Epithelial cell of proximal tubule (primary cell): ENCODE measurements at regions not wholly inside any gene's neighbourhood (a gene's known extent, or its start where the extent isn't known, plus 50 kb on each side); places are given as distances from the start of the nearest gene placed in this dataset.
"Not testable (repeated sequence)": the region's sequence is repeated elsewhere in the genome, so short reads cannot be mapped to it uniquely, and the experiment has no call there.

Experiments
- DNase-seq: peaks from one replicate; pipeline ENCODE4 v3.0.0-alpha.2; 2011; ENCODE audit warnings: low read depth
- H3K4me3 ChIP-seq: 2 replicates; pipeline ENCODE4 v1.5.1; 2011; ENCODE audit warnings: low read depth, mild to moderate bottlenecking, low read length
- TF ChIP-seq, protein P1 (sequence below): conservative IDR thresholded peaks from 2 replicates; pipeline ENCODE4 v1.5.1; 2012; ENCODE audit warnings: low read depth, mild to moderate bottlenecking, low read length

DNA sequence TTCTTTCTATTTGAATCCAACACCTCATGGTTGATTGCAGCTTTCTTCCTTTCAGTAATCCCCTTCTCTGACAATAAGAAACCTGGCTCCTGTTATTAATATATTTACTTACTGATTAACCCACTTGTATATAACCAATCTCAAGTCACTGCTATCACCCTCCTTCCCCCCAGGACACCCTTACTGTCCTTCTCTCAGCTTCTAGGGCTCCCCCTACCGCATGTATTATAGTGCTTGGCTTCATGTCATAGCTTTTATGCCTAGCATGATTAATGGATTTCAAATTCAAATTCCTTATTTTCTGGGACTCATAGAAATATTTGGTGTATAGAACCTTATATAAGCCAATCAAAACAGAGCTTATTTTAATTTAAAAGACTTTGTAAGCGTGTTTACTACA, 75.7 kb upstream of the BNIP2 start:
- H3K4me3 ChIP-seq, result no peak overlapping the region
- TF ChIP-seq, protein P1, sequence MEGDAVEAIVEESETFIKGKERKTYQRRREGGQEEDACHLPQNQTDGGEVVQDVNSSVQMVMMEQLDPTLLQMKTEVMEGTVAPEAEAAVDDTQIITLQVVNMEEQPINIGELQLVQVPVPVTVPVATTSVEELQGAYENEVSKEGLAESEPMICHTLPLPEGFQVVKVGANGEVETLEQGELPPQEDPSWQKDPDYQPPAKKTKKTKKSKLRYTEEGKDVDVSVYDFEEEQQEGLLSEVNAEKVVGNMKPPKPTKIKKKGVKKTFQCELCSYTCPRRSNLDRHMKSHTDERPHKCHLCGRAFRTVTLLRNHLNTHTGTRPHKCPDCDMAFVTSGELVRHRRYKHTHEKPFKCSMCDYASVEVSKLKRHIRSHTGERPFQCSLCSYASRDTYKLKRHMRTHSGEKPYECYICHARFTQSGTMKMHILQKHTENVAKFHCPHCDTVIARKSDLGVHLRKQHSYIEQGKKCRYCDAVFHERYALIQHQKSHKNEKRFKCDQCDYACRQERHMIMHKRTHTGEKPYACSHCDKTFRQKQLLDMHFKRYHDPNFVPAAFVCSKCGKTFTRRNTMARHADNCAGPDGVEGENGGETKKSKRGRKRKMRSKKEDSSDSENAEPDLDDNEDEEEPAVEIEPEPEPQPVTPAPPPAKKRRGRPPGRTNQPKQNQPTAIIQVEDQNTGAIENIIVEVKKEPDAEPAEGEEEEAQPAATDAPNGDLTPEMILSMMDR, result peak; percentile 8
- DNase-seq, result no peak

DNA sequence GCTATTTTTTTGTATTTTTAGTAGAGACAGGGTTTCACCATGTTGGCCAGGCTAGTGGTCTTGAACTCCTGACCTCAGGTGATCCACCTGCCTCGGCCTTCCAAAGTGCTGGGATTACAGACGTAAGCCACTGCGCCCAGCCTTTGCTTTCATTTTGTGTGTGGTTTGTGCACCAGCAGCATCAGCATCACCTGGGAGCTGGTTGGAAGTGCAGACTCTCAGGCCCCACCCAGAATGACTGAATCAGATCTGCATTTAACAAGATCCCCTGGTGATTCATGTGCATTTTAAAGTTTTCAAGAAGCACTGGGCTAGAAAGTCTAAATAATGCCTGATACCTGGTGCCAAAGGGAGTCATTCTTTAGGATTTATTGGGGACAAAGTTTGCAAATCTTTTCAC, 73.4 kb upstream of the BNIP2 start:
- TF ChIP-seq, protein P1, result no peak
- DNase-seq, result no peak
- no peak overlapping the region for H3K4me3 ChIP-seq

DNA sequence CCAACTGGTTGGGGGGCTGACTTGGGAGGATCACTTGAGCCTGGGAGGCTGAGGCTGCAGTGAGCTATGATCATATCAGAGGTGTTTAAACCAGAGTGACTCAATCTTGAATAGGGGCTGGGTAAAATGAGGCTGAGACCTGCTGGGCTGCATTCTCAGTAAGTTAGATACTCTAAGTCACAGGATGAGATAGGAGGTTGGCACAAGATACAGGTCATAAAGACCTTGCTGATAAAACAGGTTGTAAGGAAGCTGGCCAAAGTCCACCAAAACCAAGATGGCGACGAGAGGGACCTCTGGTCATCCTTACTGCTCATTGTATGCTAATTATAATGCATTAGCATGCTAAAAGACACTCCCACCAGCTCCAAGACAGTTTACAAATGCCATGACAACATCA, 71.1 kb upstream of the BNIP2 start:
- DNase-seq, result not testable (repeated sequence)

DNA sequence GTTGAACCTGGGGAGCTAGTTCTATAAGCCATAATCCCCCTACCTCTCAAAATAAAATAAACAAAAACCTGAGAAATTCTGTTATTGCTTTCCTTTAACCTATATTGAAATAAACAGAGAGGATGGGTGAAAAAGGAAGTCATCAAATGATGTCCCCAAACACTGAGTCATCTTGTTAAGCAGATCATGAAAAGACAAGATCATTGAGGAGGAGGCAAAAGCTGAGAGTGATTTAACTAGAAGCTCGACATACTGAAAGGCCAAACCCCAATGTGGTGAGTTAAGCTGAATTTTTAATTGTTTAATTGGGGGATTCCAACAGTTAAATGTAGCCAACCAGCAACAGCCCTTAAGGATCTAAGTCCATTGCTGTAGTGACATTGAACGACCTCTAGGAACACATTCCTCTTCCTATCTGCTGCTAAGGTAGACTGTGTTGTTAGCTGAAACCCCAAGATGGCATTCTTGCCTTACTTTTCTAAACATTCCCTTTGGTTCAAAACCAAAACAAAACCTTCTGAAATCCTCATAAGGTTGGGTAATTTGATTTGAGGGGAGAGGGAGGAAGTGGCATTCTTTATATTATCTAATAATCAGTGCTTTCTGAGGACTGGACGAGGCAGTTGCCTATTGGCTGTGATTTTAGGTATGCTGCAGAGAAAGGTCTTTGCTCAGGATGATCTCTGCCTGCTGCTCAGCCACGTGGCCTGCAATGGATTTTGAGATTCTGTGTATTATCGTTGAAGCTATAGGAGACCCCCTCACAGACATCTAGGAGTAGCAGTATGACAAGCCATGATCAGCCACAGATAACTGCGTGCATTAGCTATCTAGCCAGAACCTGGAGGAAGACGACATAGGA, 62.7 kb upstream of the BNIP2 start:
- DNase-seq, result no peak

More for the DNA sequence above, 71.1 kb upstream of the BNIP2 start:
- H3K4me3 ChIP-seq, result not testable (repeated sequence)

DNA sequence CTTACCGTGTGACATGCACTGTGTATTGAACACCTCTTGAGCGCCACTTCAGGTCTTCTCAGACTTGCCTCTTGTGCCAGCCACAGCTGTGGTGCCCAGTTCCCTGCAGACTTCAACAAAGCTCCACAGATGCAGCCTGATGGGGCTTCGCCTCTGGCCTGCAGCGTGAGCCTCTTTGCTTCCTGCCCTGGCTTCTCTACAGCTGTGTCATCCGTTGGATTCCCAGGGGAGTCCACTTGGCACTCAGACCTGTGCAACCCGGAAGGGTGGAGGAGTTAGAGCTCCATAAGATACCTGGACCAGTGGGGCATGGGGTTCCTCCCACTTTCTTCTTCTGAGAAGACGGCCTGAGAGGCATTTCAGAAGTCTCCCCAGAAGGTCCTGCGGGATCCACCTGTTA, 57.7 kb upstream of the BNIP2 start:
- TF ChIP-seq, protein P1, result no peak
- DNase-seq, result no peak

More for the DNA sequence above, 62.7 kb upstream of the BNIP2 start:
- H3K4me3 ChIP-seq, result no peak overlapping the region
- TF ChIP-seq, protein P1, result peak; percentile 20

DNA sequence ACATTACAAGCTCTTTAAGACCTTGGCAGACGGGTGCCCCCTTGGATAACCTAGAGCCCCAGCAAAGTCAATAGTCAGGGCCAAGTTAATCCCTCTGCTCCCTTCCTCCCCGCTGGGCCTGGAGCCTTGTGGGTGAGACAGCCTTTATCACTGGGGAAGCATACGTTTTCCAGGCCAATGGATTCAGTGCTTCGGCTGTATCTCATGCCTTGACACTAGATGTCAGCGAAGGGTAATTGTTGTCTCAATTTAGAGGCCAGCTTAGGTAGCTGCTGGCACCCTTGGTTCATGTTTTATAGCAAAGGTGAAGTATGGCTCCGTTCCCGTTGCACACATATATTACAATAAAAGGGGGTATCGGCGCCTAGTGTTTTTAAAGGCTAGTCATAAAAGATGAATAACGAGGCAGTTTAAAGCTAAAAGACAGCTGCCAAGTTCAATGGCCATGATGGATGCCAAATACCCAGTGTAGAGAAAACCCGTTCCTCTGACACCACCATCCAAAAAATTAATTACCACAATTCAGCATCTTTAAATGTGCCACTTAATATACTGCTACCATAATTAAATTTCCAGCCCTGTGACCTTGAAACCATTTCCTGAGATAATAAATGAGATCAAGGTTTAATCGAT, 52.3 kb upstream of the BNIP2 start:
- TF ChIP-seq, protein P1, result peak; percentile 50
- no peak overlapping the region for H3K4me3 ChIP-seq
- DNase-seq, result no peak

More for the DNA sequence above, 57.7 kb upstream of the BNIP2 start:
- no peak overlapping the region for H3K4me3 ChIP-seq

DNA sequence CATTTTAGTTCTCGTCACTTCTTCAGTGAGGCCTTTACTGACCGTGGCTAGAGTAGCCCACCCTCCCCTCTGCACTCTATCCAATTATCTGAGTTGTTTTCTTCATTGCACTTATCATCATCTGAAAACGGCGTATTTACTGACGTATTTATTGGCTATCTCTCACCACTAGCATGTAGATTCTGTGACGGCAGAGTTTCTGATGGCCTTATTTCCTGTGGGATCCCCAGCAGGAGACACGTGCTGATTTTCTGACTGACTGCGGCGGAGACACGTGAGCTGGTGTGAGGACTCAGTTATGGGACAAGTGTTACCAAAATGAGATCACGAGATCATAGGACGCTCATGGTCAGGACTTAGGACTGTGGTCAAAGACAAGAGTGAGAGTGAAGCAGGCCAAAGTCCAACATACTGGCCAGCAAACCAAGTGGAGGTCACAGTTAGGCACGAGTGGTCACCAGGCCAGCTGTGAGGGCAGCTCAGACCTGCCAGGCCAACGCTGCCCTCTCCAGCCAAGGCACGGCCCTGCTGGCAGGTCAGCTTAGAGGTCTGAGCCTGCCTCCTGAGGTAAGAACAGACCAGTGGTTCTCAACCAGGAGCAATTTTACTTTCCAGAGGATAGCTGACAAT, 50.6 kb upstream of the BNIP2 start:
- TF ChIP-seq, protein P1, result no peak
- H3K4me3 ChIP-seq, result no peak overlapping the region
- DNase-seq, result no peak
